ENCODE measurements at regions not wholly inside any gene's neighbourhood (a gene's known extent, or its start where the extent isn't known, plus 50 kb on each side); places are given as distances from the start of the nearest gene placed in this dataset.

- Histone ChIP-seq H3K36me3 (no peaks in the 10 kb centered on the region), H3K9me3 (no peaks in the 10 kb centered on the region), H3K4me3 (no peak overlapping the region), H3K27me3 (replicated peaks; ENCODE audit: insufficient read depth) (no peaks in the 10 kb centered on the region), H3K27ac (no peak overlapping the region), H3K4me1 (ENCODE audit: control insufficient read depth in 1 of 2, low read depth in 2 of 2) (no peaks in the 10 kb centered on the region)
- no peak for TF ChIP-seq CTCF (IDR thresholded peaks at IDR 0.05)
- ATAC-seq (ENCODE audit: insufficient number of reproducible peaks, low FRiP score, low read depth) (no peak), DNase-seq (ENCODE audit: low spot score) (no peak)
Measured at GRCh38 chr9:784916-785315, 56.6 kb upstream of the DMRT1 start.

DNA sequence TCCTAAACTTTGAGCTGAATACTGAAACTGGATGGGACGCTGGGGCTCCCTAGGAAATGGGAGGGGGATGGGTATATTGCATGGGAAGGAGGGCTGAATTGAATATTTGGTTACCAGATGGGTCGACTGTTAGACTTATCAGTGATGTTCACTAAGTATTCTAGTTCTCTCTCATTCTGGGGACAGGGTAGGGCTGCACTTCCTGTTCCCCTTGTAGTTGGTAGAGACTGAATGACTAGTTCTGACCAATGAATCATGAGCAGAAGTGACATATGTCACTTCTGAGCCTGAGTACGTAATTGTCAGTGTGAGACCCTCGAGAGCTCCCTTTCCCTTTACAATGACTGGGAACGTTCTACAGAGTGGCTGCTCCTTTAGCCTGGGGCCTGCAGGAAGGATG, 55.5 kb upstream of the DMRT1 start:
- no peaks in the 10 kb centered on the region for H3K4me1 ChIP-seq (ENCODE audit: control insufficient read depth in 1 of 2, low read depth in 2 of 2)
- TF ChIP-seq CTCF (IDR thresholded peaks at IDR 0.05), result no peak
- H3K4me3 ChIP-seq, result no peak overlapping the region
- DNase-seq (ENCODE audit: low spot score) (no peak), ATAC-seq (ENCODE audit: insufficient number of reproducible peaks, low FRiP score, low read depth) (no peak)
- H3K36me3 ChIP-seq, result no peaks in the 10 kb centered on the region
- no peaks in the 10 kb centered on the region for H3K27me3 ChIP-seq (replicated peaks; ENCODE audit: insufficient read depth)
- no peaks in the 10 kb centered on the region for H3K9me3 ChIP-seq
- H3K27ac ChIP-seq, result no peak overlapping the region

- no peak for TF ChIP-seq CTCF (IDR thresholded peaks at IDR 0.05)
- Histone ChIP-seq H3K36me3 (no peaks in the 10 kb centered on the region), H3K27me3 (replicated peaks; ENCODE audit: insufficient read depth) (no peaks in the 10 kb centered on the region), H3K9me3 (no peaks in the 10 kb centered on the region), H3K4me3 (no peak overlapping the region), H3K4me1 (ENCODE audit: control insufficient read depth in 1 of 2, low read depth in 2 of 2) (no peaks in the 10 kb centered on the region), H3K27ac (no peak overlapping the region)
- DNase-seq (ENCODE audit: low spot score), result no peak
- ATAC-seq (ENCODE audit: insufficient number of reproducible peaks, low FRiP score, low read depth), result no peak
Measured at GRCh38 chr9:786405-786804, 55.1 kb upstream of the DMRT1 start.

DNA sequence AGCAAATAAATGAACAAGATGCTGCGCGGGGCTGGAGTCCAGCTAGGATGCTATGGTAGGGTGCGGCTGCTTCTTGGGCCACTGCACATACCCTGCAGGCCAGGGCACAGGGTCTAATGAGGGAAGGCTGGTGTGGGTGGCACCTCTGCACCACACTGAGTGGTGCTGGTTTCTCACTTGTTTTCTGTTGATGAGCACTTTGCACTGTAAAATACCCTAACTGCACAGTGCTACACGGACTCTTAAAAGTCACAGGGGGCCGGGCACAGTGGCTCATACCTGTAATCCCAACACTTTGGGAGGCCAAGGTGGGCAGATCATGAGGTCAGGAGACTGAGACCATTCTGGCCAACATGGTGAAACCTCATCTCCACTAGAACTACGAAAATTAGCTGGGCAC, 52.7 kb upstream of the DMRT1 start:
- no peak overlapping the region for H3K4me3 ChIP-seq
- no peaks in the 10 kb centered on the region for H3K27me3 ChIP-seq (replicated peaks; ENCODE audit: insufficient read depth)
- DNase-seq (ENCODE audit: low spot score) (no peak), ATAC-seq (ENCODE audit: insufficient number of reproducible peaks, low FRiP score, low read depth) (no peak)
- H3K9me3 ChIP-seq, result no peaks in the 10 kb centered on the region
- TF ChIP-seq CTCF (IDR thresholded peaks at IDR 0.05), result no peak
- no peak overlapping the region for H3K27ac ChIP-seq
- H3K4me1 ChIP-seq (ENCODE audit: control insufficient read depth in 1 of 2, low read depth in 2 of 2), result no peaks in the 10 kb centered on the region
- H3K36me3 ChIP-seq, result no peaks in the 10 kb centered on the region

Data from thoracic aorta (tissue), 2 donors.